ENCODE measurements at regions not wholly inside any gene's neighbourhood (a gene's known extent, or its start where the extent isn't known, plus 50 kb on each side); places are given as distances from the start of the nearest gene placed in this dataset.

- Histone ChIP-seq H3K36me3 (ENCODE audit: control insufficient read depth, insufficient read depth, low read length) (no peaks in the 10 kb centered on the region), H3K79me2 (ENCODE audit: control insufficient read depth, insufficient read depth, low read length) (no peaks in the 10 kb centered on the region), H3K4me2 (ENCODE audit: insufficient read depth, low read length) (no peak overlapping the region), H3K9me3 (replicated peaks; ENCODE audit: control insufficient read depth, insufficient read depth, low read depth, low read length) (no peaks in the 10 kb centered on the region), H3K9ac (ENCODE audit: insufficient read depth in 1 of 2, low read depth in 2 of 2, low read length in 2 of 2) (no peak overlapping the region), H2AFZ (ENCODE audit: low read depth, low read length) (no peak overlapping the region), H3K4me3 (no peak overlapping the region), H3K9me1 (ENCODE audit: control insufficient read depth, insufficient read depth, low read length) (no peaks in the 10 kb centered on the region), H3K27me3 (ENCODE audit: control insufficient read depth in 2 of 2, insufficient read depth in 2 of 2, low read length in 2 of 2) (no peaks in the 10 kb centered on the region), H3K4me1 (replicated peaks in 1 of 2; ENCODE audit: control insufficient read depth in 2 of 2, insufficient read depth in 2 of 2, low read length in 2 of 2) (no peaks in the 10 kb centered on the region), H4K20me1 (replicated peaks; ENCODE audit: control insufficient read depth, insufficient read depth, low read length) (no peaks in the 10 kb centered on the region), H3K27ac (ENCODE audit: extremely low read depth, low read depth, low read length) (no peak overlapping the region)
- intact Hi-C loops (cut with micrococcal nuclease) (no loop called here), in situ Hi-C loops (cut with MboI) (no loop called here)
- WGBS (ENCODE audit: insufficient coverage, low coverage, missing lambda C conversion rate) = 22% methylated on average over 2 of the region's 2 CpGs
- TF ChIP-seq ELF4 (CRISPR knock-in tag; IDR thresholded peaks at IDR 0.05) (no peak), BHLHE40 (IDR thresholded peaks at IDR 0.05; ENCODE audit: low read length) (no peak), HDAC3 (IDR thresholded peaks at IDR 0.05; ENCODE audit: borderline replicate concordance, partially characterized antibody) (no peak), TAL1 (IDR thresholded peaks at IDR 0.05) (no peak), ZNF449 (CRISPR knock-in tag; IDR thresholded peaks at IDR 0.05) (no peak), GTF2A2 (tag; IDR thresholded peaks at IDR 0.05) (no peak), ZNF507 (tag; conservative IDR thresholded peaks at IDR 0.05) (no peak), STAG1 (CRISPR knock-in tag; IDR thresholded peaks at IDR 0.05; ENCODE audit: borderline replicate concordance) (no peak), NFE2 (IDR thresholded peaks at IDR 0.05; ENCODE audit: low read depth) (no peak), HMGN3 (IDR thresholded peaks at IDR 0.05; ENCODE audit: borderline replicate concordance, extremely low read depth, insufficient read length, low read depth, low read length) (no peak), ZKSCAN1 (IDR thresholded peaks at IDR 0.05; ENCODE audit: low read depth, low read length) (no peak), ZBTB1 (CRISPR knock-in tag; IDR thresholded peaks at IDR 0.05; ENCODE audit: borderline replicate concordance, low read depth) (no peak), SMARCE1 (IDR thresholded peaks at IDR 0.05) (no peak), ZNF584 (CRISPR knock-in tag; IDR thresholded peaks at IDR 0.05; ENCODE audit: low read depth) (no peak)
- TF ChIP-seq, protein P1, sequence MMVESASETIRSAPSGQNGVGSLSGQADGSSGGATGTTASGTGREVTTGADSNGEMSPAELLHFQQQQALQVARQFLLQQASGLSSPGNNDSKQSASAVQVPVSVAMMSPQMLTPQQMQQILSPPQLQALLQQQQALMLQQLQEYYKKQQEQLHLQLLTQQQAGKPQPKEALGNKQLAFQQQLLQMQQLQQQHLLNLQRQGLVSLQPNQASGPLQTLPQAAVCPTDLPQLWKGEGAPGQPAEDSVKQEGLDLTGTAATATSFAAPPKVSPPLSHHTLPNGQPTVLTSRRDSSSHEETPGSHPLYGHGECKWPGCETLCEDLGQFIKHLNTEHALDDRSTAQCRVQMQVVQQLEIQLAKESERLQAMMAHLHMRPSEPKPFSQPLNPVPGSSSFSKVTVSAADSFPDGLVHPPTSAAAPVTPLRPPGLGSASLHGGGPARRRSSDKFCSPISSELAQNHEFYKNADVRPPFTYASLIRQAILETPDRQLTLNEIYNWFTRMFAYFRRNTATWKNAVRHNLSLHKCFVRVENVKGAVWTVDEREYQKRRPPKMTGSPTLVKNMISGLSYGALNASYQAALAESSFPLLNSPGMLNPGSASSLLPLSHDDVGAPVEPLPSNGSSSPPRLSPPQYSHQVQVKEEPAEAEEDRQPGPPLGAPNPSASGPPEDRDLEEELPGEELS (CRISPR knock-in tag; IDR thresholded peaks at IDR 0.05; ENCODE audit: borderline replicate concordance) = no peak
- POLR2A ChIA-PET = no interaction called here
- BruUV-seq (replicated peaks) = no TSS peak
- CTCF ChIA-PET (ENCODE audit: low intra/inter-chr PET ratio) = no interaction called here
- no peak for DNase-seq (ENCODE audit: extremely low read depth in 1 of 4, low spot score in 3 of 4)
- no peak for ATAC-seq
- FAIRE-seq = no peak
These were observed 80.8 kb upstream of the COL1A2 start for GRCh38 chr7:94313926-94314325.
